ENCODE measurements at regions not wholly inside any gene's neighbourhood (a gene's known extent, or its start where the extent isn't known, plus 50 kb on each side); places are given as distances from the start of the nearest gene placed in this dataset.

DNA sequence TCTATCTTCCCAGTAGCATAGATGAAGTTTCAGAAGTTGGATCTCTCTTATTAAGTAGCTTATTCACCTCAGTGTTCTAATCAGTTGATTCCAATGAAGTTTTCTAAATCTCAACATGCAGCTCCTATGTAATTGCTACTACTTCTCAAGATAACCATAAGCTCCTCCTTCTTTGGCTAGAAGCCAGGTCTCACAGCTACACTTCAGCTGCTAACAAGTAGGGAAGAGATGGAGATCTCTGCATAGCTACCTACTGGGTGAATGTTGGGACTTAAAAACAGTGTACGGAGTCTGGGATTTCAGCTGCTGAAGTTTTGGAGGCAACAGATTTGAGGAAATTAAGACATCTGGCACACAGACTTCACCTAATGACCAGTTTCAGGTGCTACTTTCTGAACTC lies 661.0 kb downstream of the SLITRK1 start:
- Histone ChIP-seq H3K9me3 (ENCODE audit: control insufficient read depth in 3 of 3, low read length in 3 of 3) (peaks cover 0 to 2% (median 0%) of the 10 kb centered on the region in 3 donors), H3K27ac (ENCODE audit: low read depth, low read length) (no peak overlapping the region), H3K9ac (ENCODE audit: low read depth in 1 of 3, low read length in 3 of 3) (no peak overlapping the region), H3K36me3 (ENCODE audit: control insufficient read depth in 3 of 3, insufficient read depth in 3 of 3, low read length in 3 of 3) (no peaks in the 10 kb centered on the region), H3K4me3 (ENCODE audit: low read length in 3 of 3) (no peak overlapping the region), H3K4me1 (ENCODE audit: control insufficient read depth in 3 of 3, insufficient read depth in 3 of 3, low read length in 3 of 3) (no peaks in the 10 kb centered on the region), H3K27me3 (ENCODE audit: control insufficient read depth in 3 of 3, insufficient read depth in 3 of 3, low read length in 3 of 3) (no peaks in the 10 kb centered on the region)

GRCh38 chr13:83220241-83220640 lies 662.0 kb downstream of the SLITRK1 start:
- Histone ChIP-seq H3K27ac (ENCODE audit: low read depth, low read length) (no peak overlapping the region), H3K9me3 (ENCODE audit: control insufficient read depth in 3 of 3, low read length in 3 of 3) (peaks cover 0 to 2% (median 0%) of the 10 kb centered on the region in 3 donors), H3K4me1 (ENCODE audit: control insufficient read depth in 3 of 3, insufficient read depth in 3 of 3, low read length in 3 of 3) (no peaks in the 10 kb centered on the region), H3K36me3 (ENCODE audit: control insufficient read depth in 3 of 3, insufficient read depth in 3 of 3, low read length in 3 of 3) (no peaks in the 10 kb centered on the region), H3K4me3 (ENCODE audit: low read length in 3 of 3) (no peak overlapping the region), H3K9ac (ENCODE audit: low read depth in 1 of 3, low read length in 3 of 3) (no peak overlapping the region), H3K27me3 (ENCODE audit: control insufficient read depth in 3 of 3, insufficient read depth in 3 of 3, low read length in 3 of 3) (no peaks in the 10 kb centered on the region)

DNA sequence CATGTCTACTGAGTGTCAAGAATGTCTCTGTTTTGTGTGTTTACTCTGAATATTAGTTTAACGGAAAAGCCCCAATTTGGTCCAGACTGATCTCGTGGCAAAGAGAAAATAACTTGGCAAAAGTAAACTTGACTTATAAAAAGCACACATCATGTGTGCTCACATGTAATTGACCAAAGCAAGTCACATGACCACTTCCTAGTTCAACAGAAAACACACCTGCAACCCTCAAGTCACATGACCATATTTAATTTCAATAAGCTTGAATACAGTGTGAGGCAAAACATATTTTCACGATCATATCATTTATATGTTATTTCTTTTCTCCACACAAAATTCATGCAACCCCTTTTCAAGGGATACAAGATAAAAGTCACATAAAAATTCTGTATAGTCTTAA lies 662.4 kb downstream of the SLITRK1 start:
- Histone ChIP-seq H3K9ac (ENCODE audit: low read depth in 1 of 3, low read length in 3 of 3) (no peak overlapping the region), H3K4me3 (ENCODE audit: low read length in 3 of 3) (no peak overlapping the region), H3K27ac (ENCODE audit: low read depth, low read length) (no peak overlapping the region), H3K27me3 (ENCODE audit: control insufficient read depth in 3 of 3, insufficient read depth in 3 of 3, low read length in 3 of 3) (no peaks in the 10 kb centered on the region), H3K36me3 (ENCODE audit: control insufficient read depth in 3 of 3, insufficient read depth in 3 of 3, low read length in 3 of 3) (no peaks in the 10 kb centered on the region), H3K4me1 (ENCODE audit: control insufficient read depth in 3 of 3, insufficient read depth in 3 of 3, low read length in 3 of 3) (no peaks in the 10 kb centered on the region), H3K9me3 (ENCODE audit: control insufficient read depth in 3 of 3, low read length in 3 of 3) (peaks cover 0 to 2% (median 0%) of the 10 kb centered on the region in 3 donors)

DNA sequence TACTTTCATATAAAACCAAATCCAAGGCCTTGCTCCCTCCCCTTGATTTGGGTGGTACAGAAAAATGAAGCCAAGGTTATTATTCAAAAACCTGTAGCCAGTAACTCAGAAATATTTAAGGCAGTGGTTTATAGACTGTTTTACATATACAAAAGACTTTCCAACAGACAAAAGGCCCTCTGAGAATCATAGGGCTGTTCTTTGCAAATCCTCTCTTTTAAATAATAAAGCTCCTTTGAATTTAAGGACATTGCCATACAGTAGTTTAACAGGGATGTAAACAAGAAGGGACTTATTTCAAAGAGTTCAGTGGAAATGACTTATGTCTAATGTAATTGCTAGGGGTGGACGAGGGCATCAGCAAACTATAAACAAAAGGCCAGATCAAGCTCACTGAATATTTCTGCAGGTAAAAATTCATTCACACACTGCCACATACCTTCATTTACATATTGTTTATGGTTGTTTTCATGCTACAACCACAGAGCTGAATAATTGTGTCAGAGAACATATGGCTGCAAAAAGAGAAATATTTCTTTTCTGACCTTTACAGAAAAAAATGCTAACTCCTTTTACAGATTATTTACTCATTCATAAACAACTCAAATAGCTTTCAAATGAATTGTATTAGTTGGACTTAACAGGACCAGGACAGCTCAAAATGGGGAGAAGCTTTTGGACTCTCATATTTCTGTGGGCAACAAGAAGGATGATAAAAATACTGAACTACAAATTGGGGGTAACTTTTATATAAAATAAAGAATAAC lies 665.6 kb downstream of the SLITRK1 start:
- Histone ChIP-seq H3K9ac (ENCODE audit: low read depth in 1 of 3, low read length in 3 of 3) (no peak overlapping the region), H3K36me3 (ENCODE audit: control insufficient read depth in 3 of 3, insufficient read depth in 3 of 3, low read length in 3 of 3) (no peaks in the 10 kb centered on the region), H3K4me3 (ENCODE audit: low read length in 3 of 3) (no peak overlapping the region), H3K9me3 (ENCODE audit: control insufficient read depth in 3 of 3, low read length in 3 of 3) (peaks cover 0 to 2% (median 0%) of the 10 kb centered on the region in 3 donors), H3K27ac (ENCODE audit: low read depth, low read length) (no peak overlapping the region), H3K4me1 (ENCODE audit: control insufficient read depth in 3 of 3, insufficient read depth in 3 of 3, low read length in 3 of 3) (no peaks in the 10 kb centered on the region), H3K27me3 (ENCODE audit: control insufficient read depth in 3 of 3, insufficient read depth in 3 of 3, low read length in 3 of 3) (no peaks in the 10 kb centered on the region)

- Histone ChIP-seq H3K9me3 (ENCODE audit: control insufficient read depth in 3 of 3, low read length in 3 of 3) (peaks cover 0 to 4% (median 0%) of the 10 kb centered on the region in 3 donors), H3K27me3 (ENCODE audit: control insufficient read depth in 3 of 3, insufficient read depth in 3 of 3, low read length in 3 of 3) (no peaks in the 10 kb centered on the region), H3K27ac (ENCODE audit: low read depth, low read length) (no peak overlapping the region), H3K9ac (ENCODE audit: low read depth in 1 of 3, low read length in 3 of 3) (no peak overlapping the region), H3K4me3 (ENCODE audit: low read length in 3 of 3) (no peak overlapping the region), H3K4me1 (ENCODE audit: control insufficient read depth in 3 of 3, insufficient read depth in 3 of 3, low read length in 3 of 3) (no peaks in the 10 kb centered on the region), H3K36me3 (ENCODE audit: control insufficient read depth in 3 of 3, insufficient read depth in 3 of 3, low read length in 3 of 3) (no peaks in the 10 kb centered on the region)
Measured at GRCh38 chr13:83215627-83216026, 666.6 kb downstream of the SLITRK1 start.

DNA sequence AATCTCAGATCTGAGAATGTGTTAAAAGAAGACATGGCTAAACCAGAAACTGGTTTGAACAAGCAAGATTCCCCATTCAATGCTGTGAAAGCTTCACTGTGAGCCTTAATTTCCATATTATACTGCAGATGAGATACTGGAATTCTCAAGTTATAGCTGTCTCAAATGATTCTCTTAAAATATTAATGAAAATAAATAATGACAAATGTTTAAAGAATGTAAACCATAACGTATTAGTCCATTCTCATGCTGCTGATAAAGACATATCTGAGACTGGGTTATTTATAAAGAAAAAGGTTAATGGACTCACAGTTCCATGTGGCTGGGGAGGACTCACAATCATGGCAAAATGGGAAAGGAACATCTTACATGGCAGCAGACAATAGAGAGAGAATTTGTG lies 667.8 kb downstream of the SLITRK1 start:
- H3K9ac ChIP-seq (ENCODE audit: low read depth in 1 of 3, low read length in 3 of 3) = no peak overlapping the region
- no peaks in the 10 kb centered on the region for H3K36me3 ChIP-seq (ENCODE audit: control insufficient read depth in 3 of 3, insufficient read depth in 3 of 3, low read length in 3 of 3)
- H3K4me1 ChIP-seq (ENCODE audit: control insufficient read depth in 3 of 3, insufficient read depth in 3 of 3, low read length in 3 of 3) = no peaks in the 10 kb centered on the region
- H3K27me3 ChIP-seq (ENCODE audit: control insufficient read depth in 3 of 3, insufficient read depth in 3 of 3, low read length in 3 of 3) = no peaks in the 10 kb centered on the region
- no peak overlapping the region for H3K4me3 ChIP-seq (ENCODE audit: low read length in 3 of 3)
- no peak overlapping the region for H3K27ac ChIP-seq (ENCODE audit: low read depth, low read length)
- H3K9me3 ChIP-seq (ENCODE audit: control insufficient read depth in 3 of 3, low read length in 3 of 3) = peaks cover 0 to 4% (median 0%) of the 10 kb centered on the region in 3 donors

DNA sequence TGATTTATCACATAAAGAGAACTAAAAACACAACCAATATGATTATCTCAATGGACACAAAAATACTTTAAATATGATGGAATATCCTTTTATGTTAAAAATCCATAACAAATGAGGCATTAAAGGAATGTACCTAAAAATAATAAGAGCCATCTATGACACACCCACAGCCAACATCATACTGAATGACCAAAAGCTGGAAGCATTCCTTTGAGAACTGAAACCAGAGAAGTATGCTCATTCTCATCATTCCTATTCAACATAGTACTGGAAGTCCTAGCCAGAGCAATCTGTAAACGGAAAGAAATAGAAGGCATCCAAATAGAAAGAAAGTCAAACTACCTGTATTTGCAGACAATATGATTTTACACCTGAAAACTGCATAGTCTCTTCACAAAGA lies 671.0 kb downstream of the SLITRK1 start:
- H3K4me1 ChIP-seq (ENCODE audit: control insufficient read depth in 3 of 3, insufficient read depth in 3 of 3, low read length in 3 of 3) = no peaks in the 10 kb centered on the region
- H3K9ac ChIP-seq (ENCODE audit: low read depth in 1 of 3, low read length in 3 of 3) = no peak overlapping the region
- peaks cover 0 to 4% (median 0%) of the 10 kb centered on the region in 3 donors for H3K9me3 ChIP-seq (ENCODE audit: control insufficient read depth in 3 of 3, low read length in 3 of 3)
- no peak overlapping the region for H3K27ac ChIP-seq (ENCODE audit: low read depth, low read length)
- H3K4me3 ChIP-seq (ENCODE audit: low read length in 3 of 3) = no peak overlapping the region
- H3K36me3 ChIP-seq (ENCODE audit: control insufficient read depth in 3 of 3, insufficient read depth in 3 of 3, low read length in 3 of 3) = no peaks in the 10 kb centered on the region
- H3K27me3 ChIP-seq (ENCODE audit: control insufficient read depth in 3 of 3, insufficient read depth in 3 of 3, low read length in 3 of 3) = no peaks in the 10 kb centered on the region

DNA sequence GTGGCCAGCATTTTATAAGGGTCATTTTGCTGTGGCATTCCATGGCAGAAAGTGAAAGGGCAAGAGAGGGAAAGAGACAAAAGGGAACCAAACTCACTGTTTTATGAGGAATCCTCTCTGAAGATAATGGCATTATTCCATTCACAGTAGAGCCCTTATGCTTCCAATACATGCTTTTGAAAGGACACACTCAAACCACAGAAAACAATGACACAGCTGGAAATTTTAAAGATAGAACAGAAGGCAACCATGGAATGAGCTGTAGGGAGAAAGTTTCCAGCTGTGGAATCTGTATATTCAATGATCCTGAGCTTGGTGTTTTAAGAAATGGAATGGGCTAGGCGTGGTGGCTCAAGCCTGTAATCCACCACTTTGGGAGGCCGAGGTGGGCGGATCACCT lies 677.4 kb downstream of the SLITRK1 start:
- Histone ChIP-seq H3K4me1 (ENCODE audit: control insufficient read depth in 3 of 3, insufficient read depth in 3 of 3, low read length in 3 of 3) (no peaks in the 10 kb centered on the region), H3K4me3 (ENCODE audit: low read length in 3 of 3) (no peak overlapping the region), H3K9ac (ENCODE audit: low read depth in 1 of 3, low read length in 3 of 3) (no peak overlapping the region), H3K27ac (ENCODE audit: low read depth, low read length) (no peak overlapping the region), H3K36me3 (ENCODE audit: control insufficient read depth in 3 of 3, insufficient read depth in 3 of 3, low read length in 3 of 3) (no peaks in the 10 kb centered on the region), H3K27me3 (ENCODE audit: control insufficient read depth in 3 of 3, insufficient read depth in 3 of 3, low read length in 3 of 3) (no peaks in the 10 kb centered on the region), H3K9me3 (ENCODE audit: control insufficient read depth in 3 of 3, low read length in 3 of 3) (peaks cover 0 to 2% (median 0%) of the 10 kb centered on the region in 3 donors)

DNA sequence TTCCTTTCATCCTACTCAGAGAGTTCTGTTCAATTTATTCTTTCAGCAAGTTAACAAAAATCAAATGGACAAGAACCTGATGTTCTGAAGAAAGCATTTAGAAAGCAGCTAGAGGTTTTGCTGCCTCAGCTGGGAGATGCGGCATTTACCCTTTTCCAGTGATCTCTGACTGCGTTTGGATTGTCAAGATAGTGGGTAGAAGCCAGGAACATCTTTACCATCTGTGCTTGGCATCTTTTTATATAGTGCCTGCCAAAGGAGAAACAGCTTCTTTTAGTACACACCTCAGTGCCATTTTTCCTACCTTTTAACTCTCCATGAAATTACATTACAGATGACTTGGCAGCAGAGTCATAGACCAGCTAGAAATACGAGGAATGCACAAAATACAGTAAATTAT lies 680.8 kb downstream of the SLITRK1 start:
- no peaks in the 10 kb centered on the region for H3K4me1 ChIP-seq (ENCODE audit: control insufficient read depth in 3 of 3, insufficient read depth in 3 of 3, low read length in 3 of 3)
- no peaks in the 10 kb centered on the region for H3K9me3 ChIP-seq (ENCODE audit: control insufficient read depth in 3 of 3, low read length in 3 of 3)
- no peak overlapping the region for H3K4me3 ChIP-seq (ENCODE audit: low read length in 3 of 3)
- H3K27me3 ChIP-seq (ENCODE audit: control insufficient read depth in 3 of 3, insufficient read depth in 3 of 3, low read length in 3 of 3) = no peaks in the 10 kb centered on the region
- H3K27ac ChIP-seq (ENCODE audit: low read depth, low read length) = no peak overlapping the region
- H3K9ac ChIP-seq (ENCODE audit: low read depth in 1 of 3, low read length in 3 of 3) = no peak overlapping the region
- H3K36me3 ChIP-seq (ENCODE audit: control insufficient read depth in 3 of 3, insufficient read depth in 3 of 3, low read length in 3 of 3) = no peaks in the 10 kb centered on the region

DNA sequence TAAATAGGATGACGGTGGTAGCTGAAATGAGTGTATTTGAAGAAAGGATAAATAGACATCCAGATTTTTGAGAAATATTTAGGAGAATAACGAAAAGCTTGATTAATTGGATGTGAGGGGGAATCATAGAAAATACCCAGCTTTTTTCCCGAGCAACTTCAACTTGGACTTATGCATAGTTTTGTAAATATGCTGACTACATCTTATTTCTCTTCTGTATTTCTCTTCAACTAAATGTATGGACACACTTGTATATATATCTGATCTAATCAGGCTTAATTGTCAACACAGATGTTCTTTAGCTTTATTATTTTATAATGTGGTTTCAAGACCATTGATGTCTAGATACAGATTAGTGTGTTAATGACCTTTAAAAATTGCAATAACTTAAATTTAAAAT lies 685.0 kb downstream of the SLITRK1 start:
- H3K9me3 ChIP-seq (ENCODE audit: control insufficient read depth in 3 of 3, low read length in 3 of 3) = no peaks in the 10 kb centered on the region
- no peak overlapping the region for H3K27ac ChIP-seq (ENCODE audit: low read depth, low read length)
- H3K4me1 ChIP-seq (ENCODE audit: control insufficient read depth in 3 of 3, insufficient read depth in 3 of 3, low read length in 3 of 3) = no peaks in the 10 kb centered on the region
- H3K9ac ChIP-seq (ENCODE audit: low read depth in 1 of 3, low read length in 3 of 3) = no peak overlapping the region
- H3K4me3 ChIP-seq (ENCODE audit: low read length in 3 of 3) = no peak overlapping the region
- H3K27me3 ChIP-seq (ENCODE audit: control insufficient read depth in 3 of 3, insufficient read depth in 3 of 3, low read length in 3 of 3) = no peaks in the 10 kb centered on the region
- H3K36me3 ChIP-seq (ENCODE audit: control insufficient read depth in 3 of 3, insufficient read depth in 3 of 3, low read length in 3 of 3) = no peaks in the 10 kb centered on the region
